Sigmoid colon (tissue), 4 donors: ENCODE measurements at regions not wholly inside any gene's neighbourhood (a gene's known extent, or its start where the extent isn't known, plus 50 kb on each side); places are given as distances from the start of the nearest gene placed in this dataset.

Experiments used
- EP300 ChIP-seq, 4 donors: sonication (generic); formaldehyde crosslinking; IDR thresholded peaks; one replicate each; pipeline ENCODE4 v1.6.1; 2017; ENCODE audit warnings: antibody characterized with exemption in 4 of 4
- POLR2A ChIP-seq, 2 donors: fragments of 450-650 bp; IDR thresholded peaks; one replicate each; pipeline ENCODE4 v1.6.1; 2016; ENCODE audit warnings: antibody characterized with exemption in 2 of 2, mild to moderate bottlenecking in 2 of 2, moderate library complexity in 2 of 2
- TF ChIP-seq, protein P1 (sequence below), 4 experiments: fragments of 450-650 bp in 3 of 4; fragments of 200-600 bp in 1 of 4; IDR thresholded peaks; one replicate each; pipeline ENCODE4 v1.5.1; 2016 to 2019; ENCODE audit warnings: antibody characterized with exemption in 4 of 4, mild to moderate bottlenecking in 3 of 4, moderate library complexity in 2 of 4

DNA sequence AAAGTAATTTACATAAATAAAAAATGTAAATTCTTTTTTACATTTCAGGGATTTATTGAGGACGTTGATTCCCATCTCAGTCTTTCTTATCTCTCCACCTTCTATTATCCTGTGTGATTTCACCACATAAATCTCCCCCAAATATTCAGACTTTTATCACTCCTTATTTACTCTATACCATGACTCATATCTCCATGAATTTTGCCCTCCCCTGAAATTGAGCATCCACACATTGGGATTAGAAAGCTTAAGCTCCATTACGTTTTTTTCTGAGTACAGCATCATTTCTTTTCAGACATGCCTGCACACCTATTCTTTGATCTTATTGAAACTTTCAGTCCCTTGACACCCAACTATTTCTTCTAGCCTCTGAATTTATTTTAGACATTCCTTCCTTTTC lies 111.2 kb downstream of the IFI44 start:
- TF ChIP-seq, protein P1, sequence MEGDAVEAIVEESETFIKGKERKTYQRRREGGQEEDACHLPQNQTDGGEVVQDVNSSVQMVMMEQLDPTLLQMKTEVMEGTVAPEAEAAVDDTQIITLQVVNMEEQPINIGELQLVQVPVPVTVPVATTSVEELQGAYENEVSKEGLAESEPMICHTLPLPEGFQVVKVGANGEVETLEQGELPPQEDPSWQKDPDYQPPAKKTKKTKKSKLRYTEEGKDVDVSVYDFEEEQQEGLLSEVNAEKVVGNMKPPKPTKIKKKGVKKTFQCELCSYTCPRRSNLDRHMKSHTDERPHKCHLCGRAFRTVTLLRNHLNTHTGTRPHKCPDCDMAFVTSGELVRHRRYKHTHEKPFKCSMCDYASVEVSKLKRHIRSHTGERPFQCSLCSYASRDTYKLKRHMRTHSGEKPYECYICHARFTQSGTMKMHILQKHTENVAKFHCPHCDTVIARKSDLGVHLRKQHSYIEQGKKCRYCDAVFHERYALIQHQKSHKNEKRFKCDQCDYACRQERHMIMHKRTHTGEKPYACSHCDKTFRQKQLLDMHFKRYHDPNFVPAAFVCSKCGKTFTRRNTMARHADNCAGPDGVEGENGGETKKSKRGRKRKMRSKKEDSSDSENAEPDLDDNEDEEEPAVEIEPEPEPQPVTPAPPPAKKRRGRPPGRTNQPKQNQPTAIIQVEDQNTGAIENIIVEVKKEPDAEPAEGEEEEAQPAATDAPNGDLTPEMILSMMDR (IDR thresholded peaks at IDR 0.05), result no peak
- TF ChIP-seq POLR2A (IDR thresholded peaks at IDR 0.05), result no peak
- no peak for TF ChIP-seq EP300 (IDR thresholded peaks at IDR 0.05)
